Left lung (tissue), 4 donors: ENCODE measurements at regions not wholly inside any gene's neighbourhood (a gene's known extent, or its start where the extent isn't known, plus 50 kb on each side); places are given as distances from the start of the nearest gene placed in this dataset.

Experiments
- ATAC-seq: fragments of 200-7000 bp; cut with Tn5 transposase; one replicate; pipeline ENCODE4 v1.9.1; 2020; ENCODE audit warnings: moderate library complexity
- DNase-seq, 4 donors: peaks; one replicate each; pipeline ENCODE4 v3.0.0-alpha.2; 2013 to 2020
- H3K27ac ChIP-seq, 2 donors: fragments of 200-600 bp; sonication (generic) in 1 of 2; one replicate each; pipeline versions ENCODE4 v1.5.0 to v1.8.0; 2020 to 2021
- H3K27me3 ChIP-seq, 2 donors: fragments of 200-600 bp; sonication (generic) in 1 of 2; one replicate each; pipeline versions ENCODE4 v1.5.0 to v1.8.0; 2020 to 2021
- H3K36me3 ChIP-seq, 2 donors: fragments of 200-600 bp; sonication (generic) in 1 of 2; one replicate each; pipeline versions ENCODE4 v1.5.0 to v1.8.0; 2020 to 2021
- H3K4me1 ChIP-seq, 2 donors: fragments of 200-600 bp; one replicate each; pipeline ENCODE4 v1.8.0; 2021
- H3K4me3 ChIP-seq, 2 donors: fragments of 200-600 bp; sonication (generic) in 1 of 2; one replicate each; pipeline versions ENCODE4 v1.5.0 to v1.8.0; 2020 to 2021; ENCODE audit warnings: mild to moderate bottlenecking in 1 of 2
- H3K9me3 ChIP-seq, 2 donors: fragments of 200-600 bp; sonication (generic) in 1 of 2; one replicate each; pipeline versions ENCODE4 v1.5.0 to v1.8.0; 2020 to 2021
- intact Hi-C, 2 donors: fragments of 100-400 bp; cut with DNase I; formaldehyde crosslinking; loops; one replicate each; pipeline versions ENCODE4 v1.11.2 to v1.14.2; 2022
- TF ChIP-seq, protein P1 (sequence below), 2 donors: fragments of 200-600 bp; sonication (generic) in 1 of 2; IDR thresholded peaks; one replicate each; pipeline versions ENCODE4 v1.5.0 to v1.8.0; 2021; ENCODE audit warnings: antibody characterized with exemption in 2 of 2
- donor health status: DM: no; HTN: yes; CAD: no.
- donor health status: DM: no; HTN: no; CAD: no.

- no peak overlapping the region for H3K4me3 ChIP-seq
- no peak overlapping the region for H3K27ac ChIP-seq
- H3K9me3 ChIP-seq = no peaks in the 10 kb centered on the region
- no peaks in the 10 kb centered on the region for H3K27me3 ChIP-seq
- no peaks in the 10 kb centered on the region for H3K4me1 ChIP-seq
- intact Hi-C loops = no loop called here
- TF ChIP-seq, protein P1, sequence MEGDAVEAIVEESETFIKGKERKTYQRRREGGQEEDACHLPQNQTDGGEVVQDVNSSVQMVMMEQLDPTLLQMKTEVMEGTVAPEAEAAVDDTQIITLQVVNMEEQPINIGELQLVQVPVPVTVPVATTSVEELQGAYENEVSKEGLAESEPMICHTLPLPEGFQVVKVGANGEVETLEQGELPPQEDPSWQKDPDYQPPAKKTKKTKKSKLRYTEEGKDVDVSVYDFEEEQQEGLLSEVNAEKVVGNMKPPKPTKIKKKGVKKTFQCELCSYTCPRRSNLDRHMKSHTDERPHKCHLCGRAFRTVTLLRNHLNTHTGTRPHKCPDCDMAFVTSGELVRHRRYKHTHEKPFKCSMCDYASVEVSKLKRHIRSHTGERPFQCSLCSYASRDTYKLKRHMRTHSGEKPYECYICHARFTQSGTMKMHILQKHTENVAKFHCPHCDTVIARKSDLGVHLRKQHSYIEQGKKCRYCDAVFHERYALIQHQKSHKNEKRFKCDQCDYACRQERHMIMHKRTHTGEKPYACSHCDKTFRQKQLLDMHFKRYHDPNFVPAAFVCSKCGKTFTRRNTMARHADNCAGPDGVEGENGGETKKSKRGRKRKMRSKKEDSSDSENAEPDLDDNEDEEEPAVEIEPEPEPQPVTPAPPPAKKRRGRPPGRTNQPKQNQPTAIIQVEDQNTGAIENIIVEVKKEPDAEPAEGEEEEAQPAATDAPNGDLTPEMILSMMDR (IDR thresholded peaks at IDR 0.05) = peak; percentile 39 to 46
- ATAC-seq (peak; percentile 90), DNase-seq (peak in 2 of 4 donors; percentile 45 to 83)
- no peaks in the 10 kb centered on the region for H3K36me3 ChIP-seq
Measured at GRCh38 chr2:39593439-39594393, 72.0 kb upstream of the TMEM178A start.

GRCh38 chr2:39595116-39595515 lies 70.6 kb upstream of the TMEM178A start:
- intact Hi-C loops = no loop called here
- H3K27me3 ChIP-seq = no peaks in the 10 kb centered on the region
- H3K27ac ChIP-seq = no peak overlapping the region
- no peaks in the 10 kb centered on the region for H3K4me1 ChIP-seq
- TF ChIP-seq, protein P1 (IDR thresholded peaks at IDR 0.05) = no peak
- DNase-seq (no peak), ATAC-seq (no peak)
- no peak overlapping the region for H3K4me3 ChIP-seq
- no peaks in the 10 kb centered on the region for H3K9me3 ChIP-seq
- no peaks in the 10 kb centered on the region for H3K36me3 ChIP-seq

GRCh38 chr2:39597314-39597713 lies 68.4 kb upstream of the TMEM178A start:
- ATAC-seq (no peak), DNase-seq (no peak)
- no peaks in the 10 kb centered on the region for H3K27me3 ChIP-seq
- H3K36me3 ChIP-seq = no peaks in the 10 kb centered on the region
- H3K27ac ChIP-seq = no peak overlapping the region
- TF ChIP-seq, protein P1 (IDR thresholded peaks at IDR 0.05) = no peak
- H3K4me3 ChIP-seq = no peak overlapping the region
- H3K4me1 ChIP-seq = no peaks in the 10 kb centered on the region
- H3K9me3 ChIP-seq = no peaks in the 10 kb centered on the region
- intact Hi-C loops = no loop called here

DNA sequence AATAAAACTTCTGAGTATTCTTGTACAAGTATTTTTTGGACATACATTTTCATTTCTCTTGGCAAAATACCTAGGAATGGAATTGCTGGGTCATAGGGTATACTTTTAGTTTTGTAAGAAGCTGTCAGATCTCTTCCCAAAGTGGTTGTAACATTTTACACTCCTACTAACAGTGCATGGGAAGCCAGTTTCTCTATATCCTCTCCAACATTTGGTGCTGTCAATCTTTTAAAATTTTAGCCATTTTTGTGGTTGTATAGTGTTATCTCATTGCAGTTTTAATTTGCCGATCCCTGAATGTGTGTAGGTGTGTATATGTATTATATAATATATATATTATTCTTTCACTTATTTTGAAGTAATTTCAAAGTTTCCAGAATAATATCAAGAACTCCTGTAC lies 63.1 kb upstream of the TMEM178A start:
- H3K27ac ChIP-seq = no peak overlapping the region
- H3K4me3 ChIP-seq = no peak overlapping the region
- DNase-seq (no peak), ATAC-seq (no peak)
- H3K36me3 ChIP-seq = no peaks in the 10 kb centered on the region
- H3K27me3 ChIP-seq = no peaks in the 10 kb centered on the region
- TF ChIP-seq, protein P1 (IDR thresholded peaks at IDR 0.05) = no peak
- no peaks in the 10 kb centered on the region for H3K9me3 ChIP-seq
- intact Hi-C loops = no loop called here
- no peaks in the 10 kb centered on the region for H3K4me1 ChIP-seq

DNA sequence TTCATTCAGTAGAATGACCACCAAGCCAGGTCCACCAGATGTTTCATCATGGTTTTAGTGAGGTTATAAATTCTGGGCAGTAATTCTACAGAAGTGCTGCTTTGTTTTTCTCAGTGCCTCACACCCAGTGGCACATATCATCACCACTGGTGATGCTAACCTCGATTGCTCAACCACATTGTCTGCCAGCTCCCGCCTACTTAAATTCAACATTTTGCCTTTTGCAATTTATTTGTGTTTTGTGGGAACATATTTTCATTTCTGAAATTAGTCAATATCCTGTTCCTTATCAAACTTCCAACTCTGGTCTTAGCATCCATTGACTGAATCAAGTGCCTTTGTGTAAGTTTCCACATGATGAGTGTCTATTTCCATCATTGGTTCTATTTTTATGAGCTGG lies 62.3 kb upstream of the TMEM178A start:
- Histone ChIP-seq H3K36me3 (no peaks in the 10 kb centered on the region), H3K27me3 (no peaks in the 10 kb centered on the region), H3K4me1 (no peaks in the 10 kb centered on the region), H3K9me3 (no peaks in the 10 kb centered on the region), H3K27ac (no peak overlapping the region), H3K4me3 (no peak overlapping the region)
- intact Hi-C loops = no loop called here
- TF ChIP-seq, protein P1 (IDR thresholded peaks at IDR 0.05) = no peak
- DNase-seq (no peak), ATAC-seq (no peak)
